Activated T-cell treated with anti-CD3 and anti-CD28 coated beads, Interleukin-2, amount 50 U/mL, for 4 hours (primary cell): ENCODE measurements at regions not wholly inside any gene's neighbourhood (a gene's known extent, or its start where the extent isn't known, plus 50 kb on each side); places are given as distances from the start of the nearest gene placed in this dataset.
A peak's percentile ranks its signal among the peaks of the same experiment; 100 is the strongest.
"Not testable (repeated sequence)": the region's sequence is repeated elsewhere in the genome, so short reads cannot be mapped to it uniquely, and the experiment has no call there.

ENCODE experiments used
- ATAC-seq, 2 donors: fragments of 200-7000 bp; cut with Tn5 transposase; one replicate each; pipeline ENCODE4 v1.10.0; 2021
- DNase-seq: peaks from one replicate; pipeline ENCODE4 v3.0.0-alpha.2; 2020
- H3K27me3 Mint-ChIP-seq: one replicate; pipeline ENCODE4 v1.8.0; 2021; ENCODE audit warnings: low read depth, mixed read lengths
- H3K36me3 Mint-ChIP-seq: one replicate; pipeline ENCODE4 v1.8.0; 2022; ENCODE audit warnings: mixed read lengths; ENCODE audit not compliant: insufficient read depth
- H3K4me1 Mint-ChIP-seq: one replicate; pipeline ENCODE4 v1.8.0; 2021; ENCODE audit warnings: low read depth, mixed read lengths
- H3K4me3 Mint-ChIP-seq: one replicate; pipeline ENCODE4 v1.8.0; 2021; ENCODE audit warnings: mild to moderate bottlenecking, moderate library complexity, mixed read lengths
- H3K9me3 Mint-ChIP-seq: one replicate; pipeline ENCODE4 v1.8.0; 2021; ENCODE audit warnings: mixed read lengths

DNA sequence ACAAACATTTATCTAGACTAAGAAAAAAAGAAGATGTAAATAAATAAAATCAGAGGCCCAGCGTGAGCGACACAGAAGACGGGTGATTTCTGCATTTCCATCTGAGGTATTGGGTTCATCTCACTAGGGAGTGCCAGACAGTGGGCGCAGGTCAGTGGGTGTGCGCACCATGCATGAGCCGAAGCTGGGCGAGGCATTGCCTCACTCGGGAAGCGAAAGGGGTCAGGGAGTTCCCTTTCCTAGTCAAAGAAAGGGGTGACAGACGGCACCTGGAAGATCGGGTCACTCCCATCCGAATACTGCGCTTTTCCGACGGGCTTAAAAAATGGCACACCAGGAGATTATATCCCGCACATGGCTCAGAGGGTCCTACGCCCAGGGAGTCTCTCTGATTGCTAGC lies 79.5 kb upstream of the ABCD2 start:
- H3K36me3 Mint-ChIP-seq, H3K27me3 Mint-ChIP-seq, ATAC-seq, H3K4me1 Mint-ChIP-seq, DNase-seq, H3K4me3 Mint-ChIP-seq: not testable (repeated sequence)
- peaks cover 21% of the 10 kb centered on the region for H3K9me3 Mint-ChIP-seq

DNA sequence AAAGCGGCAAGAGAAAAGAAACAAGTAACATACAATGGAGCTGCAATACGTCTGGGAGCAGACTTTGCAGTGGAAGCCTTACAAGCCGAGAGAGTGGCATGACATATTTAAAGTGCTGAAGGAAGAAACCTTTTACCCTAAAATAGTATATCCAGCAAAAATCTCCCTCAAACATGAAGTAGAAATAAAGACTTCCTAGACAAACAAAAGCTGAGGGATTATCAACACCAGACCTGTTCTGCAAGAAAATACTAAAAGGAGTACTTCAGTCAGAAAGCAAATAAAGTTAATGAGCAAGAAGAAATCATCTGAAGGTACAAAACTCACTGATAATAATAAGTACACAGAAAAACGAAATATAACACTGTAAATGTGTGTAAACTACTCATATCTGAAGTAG lies 77.5 kb upstream of the ABCD2 start:
- DNase-seq, result no peak
- peaks cover 3% of the 10 kb centered on the region for H3K4me1 Mint-ChIP-seq
- H3K4me3 Mint-ChIP-seq, result no peak overlapping the region
- ATAC-seq, result no peak
- H3K27me3 Mint-ChIP-seq, result peaks cover 2% of the 10 kb centered on the region
- H3K36me3 Mint-ChIP-seq, result no peaks in the 10 kb centered on the region
- H3K9me3 Mint-ChIP-seq, result peaks cover 21% of the 10 kb centered on the region

DNA sequence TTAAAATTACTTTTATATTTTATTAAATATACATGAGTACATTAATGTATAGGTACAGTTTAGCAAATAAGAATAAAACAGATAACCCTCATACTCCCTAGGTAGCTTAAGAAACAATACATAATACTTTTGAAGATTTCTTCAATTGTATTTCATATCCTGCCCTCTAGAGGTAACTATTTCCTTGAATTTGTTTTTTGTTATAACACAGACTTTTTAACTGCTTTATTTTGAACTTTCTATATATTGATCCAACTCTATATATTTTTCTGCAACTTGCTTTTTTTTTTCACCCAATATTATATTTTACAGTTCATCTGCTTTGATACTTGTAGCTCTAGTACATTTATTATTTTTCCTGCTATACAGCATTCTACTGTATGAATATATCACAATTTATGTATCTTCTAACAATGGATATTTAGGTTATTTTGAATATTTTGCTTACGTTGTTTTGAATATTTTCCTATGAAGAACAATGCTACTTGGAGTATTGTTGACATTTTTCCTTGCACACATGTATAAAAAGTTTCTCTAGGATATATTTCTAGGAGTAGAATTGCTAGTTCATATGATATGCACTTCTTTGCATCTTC lies 72.8 kb upstream of the ABCD2 start:
- Mint-ChIP-seq H3K4me3 (no peak overlapping the region), H3K9me3 (peaks cover 8% of the 10 kb centered on the region), H3K4me1 (peaks cover 3% of the 10 kb centered on the region), H3K36me3 (no peaks in the 10 kb centered on the region), H3K27me3 (peaks cover 2% of the 10 kb centered on the region)
- ATAC-seq, result no peak
- DNase-seq, result no peak

GRCh38 chr12:39685854-39686657 lies 66.5 kb upstream of the ABCD2 start:
- Mint-ChIP-seq H3K36me3 (no peaks in the 10 kb centered on the region), H3K4me3 (no peak overlapping the region), H3K27me3 (no peaks in the 10 kb centered on the region), H3K4me1 (peaks cover 33% of the 10 kb centered on the region), H3K9me3 (peaks cover 4% of the 10 kb centered on the region)
- ATAC-seq (no peak), DNase-seq (no peak)

GRCh38 chr12:39682689-39683477 lies 63.3 kb upstream of the ABCD2 start:
- peaks cover 33% of the 10 kb centered on the region for H3K4me1 Mint-ChIP-seq
- peak overlapping the region; percentile 78 for H3K4me3 Mint-ChIP-seq
- H3K27me3 Mint-ChIP-seq, result no peaks in the 10 kb centered on the region
- peaks cover under 1% of the 10 kb centered on the region for H3K36me3 Mint-ChIP-seq
- no peak for DNase-seq
- ATAC-seq, result peak; percentile 43 to 58
- H3K9me3 Mint-ChIP-seq, result peaks cover 28% of the 10 kb centered on the region

GRCh38 chr12:39675263-39675662 lies 55.7 kb upstream of the ABCD2 start:
- H3K36me3 Mint-ChIP-seq, result peaks cover 16% of the 10 kb centered on the region
- peaks cover 32% of the 10 kb centered on the region for H3K4me1 Mint-ChIP-seq
- no peak for ATAC-seq

GRCh38 chr12:39672976-39673375 lies 53.4 kb upstream of the ABCD2 start:
- Mint-ChIP-seq H3K9me3 (peaks cover 36% of the 10 kb centered on the region), H3K4me1 (peaks cover 47% of the 10 kb centered on the region), H3K4me3 (no peak overlapping the region), H3K36me3 (peaks cover 21% of the 10 kb centered on the region), H3K27me3 (no peaks in the 10 kb centered on the region)
- no peak for ATAC-seq
- no peak for DNase-seq

More at GRCh38 chr12:39675263-39675662, 55.7 kb upstream of the ABCD2 start:
- DNase-seq, result no peak
- no peaks in the 10 kb centered on the region for H3K27me3 Mint-ChIP-seq
- no peak overlapping the region for H3K4me3 Mint-ChIP-seq
- H3K9me3 Mint-ChIP-seq, result peaks cover 49% of the 10 kb centered on the region

DNA sequence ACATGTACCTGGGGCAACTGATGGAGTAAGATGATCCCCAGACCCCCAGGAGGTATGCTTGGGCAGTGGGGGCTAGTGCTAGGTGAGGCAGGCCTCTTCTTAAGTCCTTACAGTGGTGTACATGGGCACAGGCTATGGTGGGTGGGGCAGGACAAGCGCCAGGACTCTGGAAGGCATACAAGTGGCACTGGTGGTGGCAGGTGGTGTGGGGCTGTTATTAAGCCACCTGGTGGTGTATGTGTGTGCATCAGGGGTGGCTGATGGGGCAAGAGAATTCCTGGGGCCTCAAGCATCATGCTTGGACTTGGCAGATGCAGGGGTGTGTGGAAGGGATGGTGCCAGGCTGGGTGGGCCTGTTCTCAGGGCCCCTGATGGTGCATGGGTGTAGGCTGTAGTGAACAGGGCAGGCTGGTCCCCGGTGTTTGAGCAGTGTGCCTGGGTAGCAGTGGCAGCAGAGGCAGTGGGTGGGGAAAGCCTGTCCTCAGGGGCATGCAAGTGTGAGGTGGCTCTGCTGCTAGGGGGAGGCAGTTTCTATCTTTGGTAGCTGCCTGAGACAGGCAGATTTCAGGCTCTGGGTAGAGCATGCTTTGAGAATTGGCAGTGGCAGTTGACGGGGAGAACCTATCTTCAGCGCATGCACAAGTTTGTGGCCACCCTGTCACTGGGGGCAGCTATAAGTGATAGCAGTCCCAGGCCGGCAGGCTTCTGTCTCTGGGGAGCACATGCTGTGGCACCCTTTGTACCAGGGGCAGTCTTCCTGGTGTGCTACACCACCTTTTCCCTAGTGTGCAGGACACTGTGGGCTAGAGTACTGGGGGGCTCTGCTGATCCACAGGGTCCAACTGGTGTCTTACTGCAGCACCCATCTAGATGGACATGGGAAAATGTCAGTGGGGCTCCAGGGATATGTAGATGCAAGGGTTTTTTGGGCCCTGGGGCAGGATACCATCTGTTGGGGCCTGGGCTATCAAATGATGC lies 52.6 kb upstream of the ABCD2 start:
- Mint-ChIP-seq H3K4me1 (peaks cover 47% of the 10 kb centered on the region), H3K36me3 (peaks cover 18% of the 10 kb centered on the region), H3K9me3 (peaks cover 35% of the 10 kb centered on the region), H3K27me3 (no peaks in the 10 kb centered on the region), H3K4me3 (no peak overlapping the region)
- DNase-seq (no peak), ATAC-seq (peak in 1 of 2 donors; percentile 18)

- Mint-ChIP-seq H3K9me3 (peaks cover 30% of the 10 kb centered on the region), H3K4me1 (peaks cover 41% of the 10 kb centered on the region), H3K36me3 (peaks cover 19% of the 10 kb centered on the region)
- DNase-seq, H3K27me3 Mint-ChIP-seq, H3K4me3 Mint-ChIP-seq, ATAC-seq: not testable (repeated sequence)
Measured at GRCh38 chr12:39669539-39669938, 49.9 kb upstream of the ABCD2 start.
